Aorta (tissue), 5 donors: ENCODE measurements at regions not wholly inside any gene's neighbourhood (a gene's known extent, or its start where the extent isn't known, plus 50 kb on each side); places are given as distances from the start of the nearest gene placed in this dataset.

Experiments
- ATAC-seq: fragments of 200-7000 bp; cut with Tn5 transposase; one replicate; pipeline ENCODE4 v1.9.1; 2022; ENCODE audit warnings: moderate library complexity; ENCODE audit not compliant: low FRiP score
- DNase-seq, 2 donors: peaks; one replicate each; pipeline ENCODE4 v3.0.0-alpha.2; 2020
- H3K27ac ChIP-seq, 2 donors: one replicate each; pipeline ENCODE4 v1.5.1; 2013; ENCODE audit warnings: low read length in 2 of 2, mild to moderate bottlenecking in 2 of 2, moderate library complexity in 2 of 2, control low read depth in 1 of 2, inconsistent platforms in 1 of 2, low read depth in 1 of 2
- H3K27me3 ChIP-seq, 2 donors: one replicate each; pipeline ENCODE4 v1.6.1; 2013; ENCODE audit warnings: control low read depth in 1 of 2, low read length in 1 of 2, mild to moderate bottlenecking in 1 of 2, moderate library complexity in 1 of 2; ENCODE audit not compliant: insufficient read depth in 2 of 2, control insufficient read depth in 1 of 2
- H3K36me3 ChIP-seq, 2 donors: one replicate each; pipeline ENCODE4 v1.6.1; 2013; ENCODE audit warnings: control low read depth in 1 of 2, low read length in 1 of 2, mild to moderate bottlenecking in 1 of 2; ENCODE audit not compliant: insufficient read depth in 2 of 2, control insufficient read depth in 1 of 2
- H3K4me1 ChIP-seq, 2 donors: one replicate each; pipeline ENCODE4 v1.6.1; 2013; ENCODE audit warnings: low read length in 2 of 2, control low read depth in 1 of 2, mild to moderate bottlenecking in 1 of 2, moderate library complexity in 1 of 2; ENCODE audit not compliant: insufficient read depth in 2 of 2, control insufficient read depth in 1 of 2
- H3K4me3 ChIP-seq, 2 donors: one replicate each; pipeline ENCODE4 v1.5.1; 2013; ENCODE audit warnings: low read length in 2 of 2, control low read depth in 1 of 2, mild to moderate bottlenecking in 1 of 2
- H3K9me3 ChIP-seq: one replicate; pipeline ENCODE4 v1.6.1; 2013; ENCODE audit warnings: mild to moderate bottlenecking, low read length; ENCODE audit not compliant: control insufficient read depth
- WGBS, 2 donors: extraction: QIAGEN DNeasy Blood & Tissue Kit; methylation state at CpG; one replicate each; pipeline ENCODE4 v1.1.7; 2013; 5-methylcytosine and 5-hydroxymethylcytosine counted together
- intact Hi-C, 2 donors: fragments of 100-400 bp; cut with DNase I; formaldehyde crosslinking; loops; one replicate each; pipeline versions ENCODE4 v1.14.2 to v1.15.0; 2022
- donor health status: healthy with polysubstance abuse.
- donor health status: Bipolar disorder and iron deficiency.
- donor health status: DM: no; HTN: no; CAD: no.
- donor health status: DM: no; HTN: no; CAD: no.
- donor health status: DM: yes; HTN: yes; CAD: no.

- no peaks in the 10 kb centered on the region for H3K9me3 ChIP-seq
- H3K36me3 ChIP-seq, result no peaks in the 10 kb centered on the region
- no peaks in the 10 kb centered on the region for H3K27me3 ChIP-seq
- H3K4me3 ChIP-seq, result no peak overlapping the region
- ATAC-seq (no peak), DNase-seq (no peak)
- WGBS, 2 donors, result 87 to 88% methylated on average over 5 of the region's 5 CpGs
- H3K27ac ChIP-seq, result no peak overlapping the region
- intact Hi-C loops, result no loop called here
- H3K4me1 ChIP-seq, result no peaks in the 10 kb centered on the region
Observed at GRCh38 chr6:152846825-152847224, 96.2 kb downstream of the VIP start.

DNA sequence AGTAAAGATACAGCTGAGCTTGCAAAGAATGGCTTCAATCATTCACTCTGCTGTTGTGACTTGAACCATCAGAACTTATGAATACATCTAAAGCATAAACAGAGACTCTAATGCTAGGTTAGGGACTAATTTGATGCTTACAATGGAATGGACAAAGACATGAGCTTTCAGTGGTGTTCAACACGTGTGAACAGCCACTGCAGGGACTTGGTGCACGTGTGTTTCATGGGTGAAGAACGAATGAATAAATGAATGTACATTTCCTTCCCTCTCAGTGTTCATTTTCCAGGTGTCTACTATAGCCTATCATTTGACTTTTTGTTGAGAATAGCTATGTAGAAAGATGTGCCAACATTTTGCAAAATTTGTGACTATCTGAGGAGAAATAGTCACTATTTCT is 98.3 kb downstream of the VIP start:
- 80 to 86% methylated on average over 3 of the region's 3 CpGs for WGBS, 2 donors
- no peaks in the 10 kb centered on the region for H3K4me1 ChIP-seq
- H3K36me3 ChIP-seq, result no peaks in the 10 kb centered on the region
- no peaks in the 10 kb centered on the region for H3K9me3 ChIP-seq
- no peaks in the 10 kb centered on the region for H3K27me3 ChIP-seq
- no peak for DNase-seq
- intact Hi-C loops, result no loop called here
- no peak for ATAC-seq
- H3K4me3 ChIP-seq, result no peak overlapping the region
- no peak overlapping the region for H3K27ac ChIP-seq

GRCh38 chr6:152854086-152854795 is 103.6 kb downstream of the VIP start:
- no peak for ATAC-seq
- WGBS, 2 donors, result 87 to 90% methylated on average over 3 of the region's 3 CpGs

GRCh38 chr6:152858141-152858540 is 107.5 kb downstream of the VIP start:
- Histone ChIP-seq H3K27me3 (no peaks in the 10 kb centered on the region), H3K36me3 (no peaks in the 10 kb centered on the region), H3K27ac (no peak overlapping the region), H3K4me1 (no peaks in the 10 kb centered on the region), H3K9me3 (no peaks in the 10 kb centered on the region), H3K4me3 (no peak overlapping the region)
- no peak for ATAC-seq
- DNase-seq, result no peak
- intact Hi-C loops, result no loop called here
- WGBS, 2 donors, result 34% methylated on average over 2 of the region's 2 CpGs

More at GRCh38 chr6:152854086-152854795, 103.6 kb downstream of the VIP start:
- DNase-seq, result no peak
- Histone ChIP-seq H3K9me3 (no peaks in the 10 kb centered on the region), H3K27ac (no peak overlapping the region), H3K36me3 (no peaks in the 10 kb centered on the region), H3K4me3 (no peak overlapping the region), H3K4me1 (no peaks in the 10 kb centered on the region), H3K27me3 (no peaks in the 10 kb centered on the region)
- intact Hi-C loops, result no loop called here

GRCh38 chr6:152859225-152859624 is 108.6 kb downstream of the VIP start:
- intact Hi-C loops, result no loop called here
- no peaks in the 10 kb centered on the region for H3K36me3 ChIP-seq
- WGBS, 2 donors, result 43 to 54% methylated on average over 6 of the region's 6 CpGs
- H3K9me3 ChIP-seq, result no peaks in the 10 kb centered on the region
- H3K27me3 ChIP-seq, result no peaks in the 10 kb centered on the region
- H3K27ac ChIP-seq, result no peak overlapping the region
- DNase-seq (no peak), ATAC-seq (no peak)
- H3K4me3 ChIP-seq, result no peak overlapping the region
- H3K4me1 ChIP-seq, result no peaks in the 10 kb centered on the region

DNA sequence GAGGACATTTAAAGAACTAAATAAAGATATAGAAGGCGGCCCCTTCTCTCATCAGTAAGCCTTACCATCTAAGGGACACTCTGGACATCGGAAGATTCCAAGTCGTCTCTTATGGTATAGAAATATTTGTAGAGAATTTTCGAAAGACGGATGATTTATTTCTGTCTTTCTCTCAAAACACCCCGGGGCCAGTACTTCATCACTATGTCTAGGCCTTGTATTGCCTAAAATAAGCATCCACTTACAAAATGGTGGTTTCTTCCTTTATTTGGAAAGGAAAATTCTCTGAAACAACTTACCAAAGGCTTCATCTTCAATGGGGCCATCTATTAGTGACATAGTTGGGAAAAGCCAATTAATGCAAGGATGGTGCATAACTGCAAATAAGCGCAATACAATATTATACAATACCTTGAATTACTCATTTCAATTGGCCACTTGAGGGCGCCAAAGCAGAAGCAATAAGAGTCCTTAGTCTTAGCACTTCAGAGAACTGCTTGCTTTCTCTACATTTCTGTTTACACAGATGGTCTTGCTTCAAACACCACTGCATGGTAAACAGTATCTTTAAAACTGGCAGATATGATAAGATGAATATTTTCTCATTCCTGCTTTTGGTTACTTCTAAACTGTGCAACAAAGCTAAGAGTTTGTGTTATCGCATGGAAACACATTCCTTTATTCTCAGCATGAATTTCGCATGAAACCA is 113.2 kb downstream of the VIP start:
- Histone ChIP-seq H3K27ac (no peak overlapping the region), H3K4me3 (no peak overlapping the region), H3K4me1 (no peaks in the 10 kb centered on the region), H3K27me3 (no peaks in the 10 kb centered on the region), H3K36me3 (no peaks in the 10 kb centered on the region), H3K9me3 (no peaks in the 10 kb centered on the region)
- intact Hi-C loops, result loop anchor here (2.0 to 10.0 kb wide), 4 partner anchors 81 to 161 kb away; no protein-coding TSS in a partner anchor
- WGBS, 2 donors, result 50 to 54% methylated on average over 10 of the region's 10 CpGs
- peak; percentile 74 for ATAC-seq
- peak in 1 of 2 donors; percentile 65 for DNase-seq

DNA sequence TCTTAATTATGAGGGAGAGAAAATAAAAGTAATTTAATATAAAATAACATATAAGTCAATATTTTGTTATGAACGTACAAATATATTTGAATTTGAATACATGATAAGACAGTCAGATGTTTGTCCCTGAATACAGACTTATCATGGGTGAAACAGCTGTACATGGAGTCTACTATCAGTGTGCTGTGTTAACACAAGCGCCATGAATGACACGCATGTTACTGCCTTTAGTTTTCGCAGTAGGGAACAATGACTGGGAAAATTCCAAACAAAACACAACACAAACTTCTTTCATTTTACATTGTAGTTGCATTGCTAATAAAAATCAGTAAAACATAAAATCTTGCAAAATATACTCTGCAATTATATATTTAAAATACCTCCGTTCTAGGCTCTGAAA is 108.6 kb downstream of the FBXO5 start:
- 71 to 86% methylated on average over 5 of the region's 5 CpGs for WGBS, 2 donors
- Histone ChIP-seq H3K27ac (no peak overlapping the region), H3K4me3 (no peak overlapping the region), H3K36me3 (no peaks in the 10 kb centered on the region), H3K27me3 (no peaks in the 10 kb centered on the region), H3K4me1 (no peaks in the 10 kb centered on the region), H3K9me3 (no peaks in the 10 kb centered on the region)
- DNase-seq, result no peak
- intact Hi-C loops, result no loop called here
- no peak for ATAC-seq

GRCh38 chr6:152874846-152875568 is 107.8 kb downstream of the FBXO5 start:
- 50 to 54% methylated on average over 6 of the region's 6 CpGs for WGBS, 2 donors
- no peaks in the 10 kb centered on the region for H3K4me1 ChIP-seq
- intact Hi-C loops, result no loop called here
- no peaks in the 10 kb centered on the region for H3K27me3 ChIP-seq
- H3K9me3 ChIP-seq, result no peaks in the 10 kb centered on the region
- no peak overlapping the region for H3K4me3 ChIP-seq
- H3K27ac ChIP-seq, result no peak overlapping the region
- H3K36me3 ChIP-seq, result no peaks in the 10 kb centered on the region
- DNase-seq (no peak), ATAC-seq (no peak)
